ENCODE measurements at regions not wholly inside any gene's neighbourhood (a gene's known extent, or its start where the extent isn't known, plus 50 kb on each side); places are given as distances from the start of the nearest gene placed in this dataset.

DNA sequence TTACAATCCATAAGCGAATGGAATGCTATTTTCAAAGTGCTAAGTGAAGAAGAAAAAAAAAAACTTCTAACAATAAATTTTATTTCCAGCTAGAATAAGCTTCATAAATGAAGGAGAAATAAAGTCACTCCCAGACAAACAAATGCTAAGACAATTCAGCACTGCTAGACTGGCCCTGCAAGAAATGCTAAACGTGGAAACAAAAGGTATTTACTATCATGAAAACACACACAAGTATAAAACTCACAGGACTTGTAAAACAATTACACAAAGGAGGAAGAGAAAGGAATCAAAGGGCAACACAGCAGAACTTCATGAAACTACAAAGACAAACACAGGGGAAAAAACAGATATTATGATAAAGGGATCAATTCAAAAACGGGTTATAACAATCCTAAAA lies 85.8 kb upstream of the NELL2 start:
- no peak for DNase-seq

GRCh38 chr12:44960856-44961255 lies 84.7 kb upstream of the NELL2 start:
- no peak for DNase-seq

- DNase-seq: no peak
Measured at GRCh38 chr12:44960423-44960822, 84.3 kb upstream of the NELL2 start.

DNA sequence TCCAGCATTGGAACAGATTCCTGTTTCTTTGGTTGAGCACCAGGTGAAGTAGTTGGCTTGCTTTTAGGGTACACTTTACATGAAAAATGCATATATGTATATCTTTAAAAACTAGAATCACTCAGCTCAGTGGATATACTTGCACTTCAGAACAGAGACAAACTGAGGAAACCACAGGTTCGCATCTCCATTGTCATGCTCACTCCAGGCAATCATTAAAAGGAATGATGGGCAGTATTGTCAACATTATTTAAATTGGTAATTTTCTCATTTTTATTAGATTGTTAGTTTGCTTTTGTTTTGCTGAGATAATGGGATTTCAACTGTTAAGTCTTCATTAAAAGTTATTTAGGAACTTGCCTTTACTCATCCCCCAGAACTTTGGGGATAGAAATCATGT lies 71.0 kb upstream of the NELL2 start:
- no peak for DNase-seq

DNA sequence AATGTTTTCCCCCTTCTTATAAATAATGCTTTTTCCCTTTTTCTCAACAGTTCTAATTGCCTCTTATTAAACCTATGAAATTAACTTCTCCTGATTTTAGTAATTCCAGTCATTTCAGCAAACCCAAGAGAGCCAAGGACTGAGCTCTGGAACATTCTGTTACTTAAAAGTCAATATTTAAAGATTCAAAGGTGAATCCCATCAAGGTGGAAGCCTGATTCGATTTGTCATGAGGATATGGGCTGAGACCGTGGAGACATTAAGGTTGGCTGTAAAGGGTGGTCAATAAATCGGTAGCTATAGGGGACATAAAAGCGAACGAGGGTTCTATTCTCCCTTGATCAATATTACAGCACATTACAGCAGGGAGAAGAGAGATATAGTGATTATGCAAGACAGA lies 66.6 kb upstream of the NELL2 start:
- no peak for DNase-seq

- peak; percentile 90 for DNase-seq
Measured at GRCh38 chr12:44930972-44931600, 55.0 kb upstream of the NELL2 start.

GRCh38 chr12:44929236-44929885 lies 53.2 kb upstream of the NELL2 start:
- no peak for DNase-seq
